Renal cortical epithelial cell (primary cell): ENCODE measurements at regions not wholly inside any gene's neighbourhood (a gene's known extent, or its start where the extent isn't known, plus 50 kb on each side); places are given as distances from the start of the nearest gene placed in this dataset.

ENCODE experiments used
- DNase-seq: peaks from one replicate; pipeline ENCODE4 v3.0.0-alpha.2; 2011; ENCODE audit warnings: low read depth

DNA sequence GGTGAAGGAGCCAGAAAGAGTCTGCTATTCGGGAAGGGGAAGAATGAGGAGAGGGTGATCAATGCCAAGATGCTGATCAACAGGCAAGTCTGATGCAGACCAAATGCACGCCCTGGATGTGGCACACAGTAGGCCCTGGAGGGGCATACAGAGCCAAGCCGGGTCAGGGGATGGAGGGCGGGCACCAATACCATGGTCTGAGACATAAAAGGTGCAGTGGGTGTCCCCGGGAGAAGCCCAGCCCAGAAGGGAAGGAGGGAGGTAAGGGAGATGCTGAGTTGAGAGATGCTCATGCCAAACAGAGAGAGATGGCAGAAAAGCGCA is 66.6 kb upstream of the ID2 start:
- DNase-seq, result no peak

DNA sequence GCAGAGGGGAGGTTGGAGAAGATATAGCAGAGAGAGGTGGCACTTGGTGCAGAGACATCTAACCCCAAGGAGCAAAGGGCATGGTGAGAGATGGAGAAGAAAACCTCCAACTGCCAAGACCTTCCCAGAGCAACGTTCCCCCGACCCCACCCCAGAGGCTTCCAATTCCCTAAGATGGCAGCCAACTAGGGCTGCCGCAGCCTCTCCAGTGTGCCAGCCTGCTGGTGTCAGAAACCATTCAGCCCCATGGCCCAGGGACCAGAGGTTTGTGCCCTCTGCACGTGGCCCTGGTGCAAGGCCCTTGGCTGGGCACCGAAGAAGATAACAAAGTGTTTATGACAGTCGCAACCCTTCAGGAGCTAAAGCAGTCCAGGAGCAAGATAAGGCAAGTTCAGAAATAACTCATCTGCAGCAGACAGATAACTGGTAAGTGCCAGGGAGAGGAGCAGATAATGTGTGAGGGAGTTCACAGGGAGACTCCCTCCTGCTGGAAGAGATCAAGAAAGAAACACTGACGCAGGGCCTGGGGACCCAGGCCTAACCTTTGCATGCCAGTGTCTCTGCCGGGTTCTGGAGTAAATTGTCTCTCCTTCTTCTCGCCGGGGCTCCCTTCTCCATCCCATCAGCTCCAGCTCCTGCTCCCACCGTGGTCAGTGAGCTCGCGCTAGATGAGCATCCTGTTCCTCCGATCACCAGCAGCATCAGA is 66.1 kb upstream of the ID2 start:
- DNase-seq, result no peak

DNA sequence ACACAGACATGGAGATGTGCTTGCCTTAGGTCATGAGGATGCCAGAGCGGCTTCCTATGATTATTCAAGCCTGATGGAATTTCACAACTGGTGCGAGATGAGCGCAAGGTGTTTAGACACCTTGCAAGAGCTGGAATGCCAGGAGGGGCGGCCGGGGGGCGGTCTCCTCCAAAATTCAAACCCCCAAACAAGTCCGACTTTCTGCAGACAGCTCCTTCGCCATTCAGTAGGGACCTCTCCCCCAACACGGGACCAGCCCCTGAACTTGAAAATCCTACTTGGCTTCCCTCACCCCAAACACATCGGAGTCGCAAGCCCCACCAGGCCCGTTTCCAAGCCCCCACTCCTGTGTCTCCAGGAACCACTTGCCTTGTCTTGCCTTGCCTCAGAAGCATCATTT is 64.8 kb upstream of the ID2 start:
- no peak for DNase-seq

DNA sequence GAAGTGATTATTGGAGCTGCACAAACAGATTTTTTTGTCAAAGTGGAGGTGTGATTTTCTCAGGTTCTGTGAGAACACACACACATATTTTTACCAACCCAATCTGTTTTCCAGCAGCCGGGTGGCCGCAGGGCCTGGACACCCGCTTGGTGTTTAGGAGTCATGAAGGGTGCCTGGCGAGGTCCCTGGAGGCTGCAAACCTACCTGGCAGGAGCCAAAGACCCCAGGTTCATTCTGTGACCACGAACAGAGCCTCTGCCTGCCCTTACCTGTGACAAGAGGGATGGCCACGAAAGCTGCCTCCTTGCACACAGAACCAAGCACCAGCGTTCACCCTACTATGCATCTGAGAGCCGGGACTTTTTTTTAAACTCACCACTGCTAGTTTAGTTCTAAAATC is 64.3 kb upstream of the ID2 start:
- DNase-seq, result no peak

DNA sequence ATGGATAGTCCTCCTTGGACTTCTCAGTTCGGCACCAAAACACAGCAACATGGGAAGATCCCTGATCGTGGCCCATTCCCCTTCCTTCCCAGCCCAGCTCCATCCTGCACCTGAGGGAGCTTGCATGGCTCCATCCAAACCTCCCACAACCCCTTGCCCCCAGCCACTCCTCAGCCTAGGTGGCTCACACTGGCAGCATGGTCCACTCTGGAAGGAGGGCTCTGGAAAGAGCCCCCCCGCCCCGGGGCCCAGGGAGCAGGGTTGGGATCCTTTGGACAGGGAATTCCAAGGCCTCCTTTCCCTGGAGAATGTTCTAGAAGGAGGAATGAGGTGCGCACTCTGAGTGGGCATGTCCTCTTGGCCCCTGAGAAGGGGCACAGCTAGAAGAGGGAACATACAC is 62.8 kb upstream of the ID2 start:
- no peak for DNase-seq

DNA sequence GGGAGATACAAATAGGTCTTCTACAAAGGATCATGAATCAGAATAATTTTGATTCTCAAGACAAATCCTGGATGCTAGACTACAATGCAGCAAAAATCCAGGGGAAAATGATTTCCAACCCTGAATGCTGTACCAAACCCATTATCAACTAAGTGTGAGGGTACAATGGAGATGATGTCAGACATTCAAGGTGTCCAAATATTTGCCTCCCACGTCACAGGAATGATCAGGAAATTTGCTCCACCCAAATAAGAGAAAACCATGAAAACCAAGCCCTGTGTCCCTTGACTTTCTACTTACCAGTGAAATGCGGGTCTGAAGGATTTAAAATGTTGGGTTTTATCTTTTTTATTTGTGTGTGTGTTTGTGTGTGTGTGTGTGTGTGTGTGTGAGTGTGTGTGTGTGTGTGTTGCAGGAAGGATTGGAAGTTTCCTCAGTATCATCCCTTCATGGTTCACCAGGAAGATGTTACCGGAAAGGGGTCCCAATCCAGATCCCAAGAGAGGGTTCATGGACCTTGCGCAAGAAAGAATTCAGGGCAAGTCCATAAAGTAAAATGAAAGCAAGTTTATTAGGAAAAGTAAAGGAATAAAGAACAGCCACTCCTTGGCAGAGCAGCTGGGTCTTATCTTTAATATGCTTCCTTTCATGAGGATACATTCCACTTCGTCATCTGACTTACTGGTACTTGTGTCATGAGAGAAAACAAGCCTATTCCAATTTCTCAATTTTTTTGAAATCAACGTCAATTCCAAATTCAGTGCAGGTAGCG is 61.1 kb upstream of the ID2 start:
- DNase-seq, result no peak

DNA sequence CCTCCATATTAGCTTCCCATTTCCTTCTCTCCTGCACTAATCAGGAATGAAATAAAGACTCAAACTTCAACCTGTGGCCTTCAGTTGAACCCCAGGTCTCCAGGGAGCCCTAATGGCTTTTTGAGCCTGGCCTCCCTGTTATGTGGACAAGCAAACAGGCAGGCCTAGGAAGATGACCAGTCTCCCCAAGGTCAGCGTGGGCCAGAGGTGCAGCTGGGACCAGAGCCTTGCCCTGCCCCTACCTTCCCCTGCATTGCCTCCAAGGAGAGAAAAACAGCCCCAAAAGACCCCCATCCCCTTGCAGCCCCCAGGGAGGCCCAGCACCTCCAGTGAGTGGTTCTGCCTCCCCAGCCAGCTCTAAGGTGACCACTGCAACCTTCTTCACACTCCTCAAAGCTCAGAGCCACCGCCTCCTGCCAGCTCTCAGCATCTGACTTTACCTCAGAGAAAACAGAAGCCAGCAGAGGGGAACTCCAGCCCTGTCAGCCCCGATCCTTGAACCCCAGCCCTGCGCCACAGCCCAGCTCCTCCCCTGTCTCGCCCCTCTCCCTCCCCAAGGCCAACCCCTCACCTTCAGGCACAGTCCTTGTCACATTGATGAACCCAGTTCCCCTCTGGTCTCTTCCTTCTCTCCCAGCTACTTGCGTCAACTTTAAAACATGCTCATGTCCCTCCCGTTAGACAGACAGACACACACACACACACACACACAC is 59.5 kb upstream of the ID2 start:
- no peak for DNase-seq

DNA sequence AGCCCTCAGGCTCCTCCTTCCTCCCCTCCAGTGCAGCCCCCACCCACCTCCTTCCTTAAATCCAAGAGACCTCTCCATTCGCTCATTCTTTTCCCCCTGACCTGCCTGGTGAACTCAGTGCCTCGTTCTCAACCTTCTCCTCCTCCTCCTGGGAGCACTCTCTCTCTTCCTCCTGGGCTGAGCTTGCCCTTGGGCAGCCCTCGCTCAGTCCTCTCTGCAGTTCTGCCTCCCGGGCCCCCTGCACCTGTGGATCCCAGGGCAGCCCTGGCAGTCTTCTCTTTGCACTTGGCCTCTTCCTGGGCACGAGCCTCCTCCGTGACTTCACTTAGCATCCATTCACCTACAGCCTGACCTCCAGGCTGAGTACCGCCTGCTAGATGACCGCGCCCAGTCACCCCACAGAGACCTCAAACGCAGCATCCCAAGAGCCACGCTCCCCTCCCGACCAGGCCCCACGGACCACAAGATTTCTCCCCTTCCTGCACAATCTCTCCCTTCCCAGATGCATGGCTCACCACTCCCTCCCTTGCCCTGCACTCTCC is 58.9 kb upstream of the ID2 start:
- DNase-seq, result no peak

DNA sequence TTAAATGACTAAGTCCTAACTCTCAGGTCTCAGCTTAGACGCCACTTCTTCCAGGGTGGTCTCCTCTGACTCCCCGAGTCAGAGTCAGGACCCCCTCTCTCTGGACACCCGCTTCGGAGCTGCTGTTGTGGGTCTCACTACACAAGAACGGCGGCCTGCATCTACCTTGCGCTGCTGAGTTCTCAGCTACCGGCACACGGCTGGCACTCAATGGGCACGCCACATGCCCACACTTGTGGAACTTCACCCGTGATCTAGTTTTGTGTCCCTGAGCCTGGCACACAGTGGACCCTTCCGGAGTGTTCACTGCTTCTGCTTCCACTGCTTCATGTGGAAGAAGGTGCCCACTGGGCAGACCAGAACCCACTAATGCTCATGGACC is 58.3 kb upstream of the ID2 start:
- DNase-seq, result no peak

DNA sequence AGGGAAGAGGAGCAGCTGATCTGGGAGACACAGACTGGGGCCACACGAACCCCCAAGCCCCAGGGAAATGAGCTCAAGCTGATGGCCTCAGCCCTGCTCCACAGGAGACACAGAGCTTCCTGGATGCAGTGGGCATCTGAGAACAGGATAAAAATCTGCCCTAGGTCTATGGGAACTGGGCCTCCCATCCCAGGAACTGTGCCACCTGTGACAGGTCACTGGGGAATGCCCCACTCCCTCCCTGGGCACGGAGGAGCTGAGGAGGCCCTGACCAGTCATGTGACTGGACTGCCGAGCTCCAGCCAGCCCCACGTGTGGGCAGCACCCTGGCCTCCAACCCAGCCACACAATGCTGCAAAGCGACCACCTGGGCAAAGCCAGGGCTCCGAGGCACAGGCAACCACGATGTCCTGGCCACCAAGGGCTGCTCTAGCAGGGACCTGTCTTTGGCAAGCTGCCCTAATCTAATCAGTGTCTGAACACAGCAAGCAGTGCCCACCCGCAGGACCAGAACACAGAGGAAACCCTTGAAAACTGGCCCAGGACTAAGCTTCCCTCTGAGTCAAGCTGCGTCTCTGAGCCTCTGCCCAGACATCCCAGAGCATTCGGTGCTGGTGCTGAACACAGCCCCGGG is 57.8 kb upstream of the ID2 start:
- no peak for DNase-seq

DNA sequence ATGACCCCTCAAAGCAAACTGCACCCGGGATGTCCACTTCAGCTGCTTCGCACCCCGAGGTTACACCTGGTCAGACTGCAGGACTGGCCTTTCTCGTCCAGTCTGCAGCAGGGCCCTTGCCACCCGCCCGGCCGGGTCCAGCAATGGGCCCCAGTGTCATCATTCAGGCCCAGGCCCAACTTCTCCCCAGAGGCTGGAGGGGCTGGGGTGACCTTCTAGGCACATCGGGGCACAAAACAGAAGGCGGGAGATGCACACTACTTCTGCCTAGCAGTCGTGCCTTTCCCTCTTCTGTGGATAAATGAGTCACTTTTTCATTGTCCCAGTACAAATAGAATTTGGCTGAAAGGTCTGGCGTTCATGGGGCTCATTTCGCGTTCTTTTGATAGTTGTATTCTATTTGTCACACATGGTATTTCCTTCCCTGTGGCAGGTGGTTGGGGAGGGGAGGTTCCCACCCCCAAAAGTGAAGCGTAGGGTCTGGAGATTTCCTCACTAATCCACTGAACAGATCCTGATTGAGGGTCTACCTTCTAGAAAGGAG is 56.9 kb upstream of the ID2 start:
- no peak for DNase-seq

DNA sequence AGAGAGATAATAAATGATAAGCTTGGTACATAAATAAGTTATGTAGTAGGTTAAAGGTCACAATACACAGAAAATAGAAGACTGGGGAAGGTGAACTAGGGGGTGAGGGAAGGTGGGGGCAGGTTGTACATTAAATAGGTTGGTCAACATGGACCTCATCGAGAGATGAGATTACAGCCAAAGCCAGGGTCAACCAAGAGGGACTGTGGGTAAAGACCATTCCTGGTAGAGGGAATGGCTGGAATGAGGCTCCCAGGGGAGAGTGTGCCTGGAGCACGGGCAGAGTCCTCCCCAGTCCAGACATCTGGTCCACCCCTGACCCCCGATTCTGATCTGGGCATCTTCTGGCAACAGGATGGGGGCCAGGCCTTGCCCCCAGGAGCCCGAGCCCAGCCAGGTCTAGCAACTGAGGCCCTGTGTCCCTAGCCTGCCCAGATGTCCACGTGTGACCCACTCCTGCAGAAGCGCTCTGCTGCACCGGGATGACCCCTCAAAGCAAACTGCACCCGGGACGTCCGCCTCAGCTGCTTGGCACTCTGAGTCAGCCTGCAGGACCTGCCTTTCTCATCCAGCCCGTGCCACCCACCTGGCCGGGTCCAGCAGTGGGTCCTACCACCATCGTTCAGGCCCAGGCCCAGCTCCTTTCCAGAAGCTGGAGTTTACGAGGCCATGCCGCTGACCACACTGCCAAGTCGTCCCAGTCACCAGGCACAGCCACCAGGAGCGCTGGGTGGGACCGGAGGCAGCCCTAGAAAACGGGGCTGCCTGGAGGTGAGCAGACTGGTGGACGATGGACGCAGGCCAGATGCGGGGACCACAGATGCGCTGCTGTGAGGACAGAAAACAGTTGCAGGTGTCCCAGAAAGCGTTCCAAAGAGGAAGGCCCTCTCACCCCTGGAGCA is 56.2 kb upstream of the ID2 start:
- no peak for DNase-seq

DNA sequence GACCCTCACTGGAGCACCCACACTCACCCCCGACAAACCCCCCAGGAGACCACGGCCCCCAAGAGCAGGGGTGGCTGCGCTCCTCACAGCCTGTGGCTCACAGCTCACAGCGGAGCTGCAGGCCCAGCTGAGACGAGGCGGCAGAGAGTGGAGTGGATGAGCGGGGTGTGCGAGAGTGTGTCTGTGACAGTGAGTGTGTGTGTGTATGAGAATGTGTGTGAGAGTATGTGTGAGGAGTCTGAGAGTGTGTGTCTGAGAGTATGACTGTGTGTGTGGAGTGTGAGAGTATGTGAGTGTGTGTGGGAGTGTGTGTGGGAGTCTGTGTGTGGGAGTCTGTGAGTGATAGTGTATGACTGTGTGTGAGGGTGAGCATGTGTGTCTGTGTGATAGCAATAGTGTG is 55.3 kb upstream of the ID2 start:
- no peak for DNase-seq

DNA sequence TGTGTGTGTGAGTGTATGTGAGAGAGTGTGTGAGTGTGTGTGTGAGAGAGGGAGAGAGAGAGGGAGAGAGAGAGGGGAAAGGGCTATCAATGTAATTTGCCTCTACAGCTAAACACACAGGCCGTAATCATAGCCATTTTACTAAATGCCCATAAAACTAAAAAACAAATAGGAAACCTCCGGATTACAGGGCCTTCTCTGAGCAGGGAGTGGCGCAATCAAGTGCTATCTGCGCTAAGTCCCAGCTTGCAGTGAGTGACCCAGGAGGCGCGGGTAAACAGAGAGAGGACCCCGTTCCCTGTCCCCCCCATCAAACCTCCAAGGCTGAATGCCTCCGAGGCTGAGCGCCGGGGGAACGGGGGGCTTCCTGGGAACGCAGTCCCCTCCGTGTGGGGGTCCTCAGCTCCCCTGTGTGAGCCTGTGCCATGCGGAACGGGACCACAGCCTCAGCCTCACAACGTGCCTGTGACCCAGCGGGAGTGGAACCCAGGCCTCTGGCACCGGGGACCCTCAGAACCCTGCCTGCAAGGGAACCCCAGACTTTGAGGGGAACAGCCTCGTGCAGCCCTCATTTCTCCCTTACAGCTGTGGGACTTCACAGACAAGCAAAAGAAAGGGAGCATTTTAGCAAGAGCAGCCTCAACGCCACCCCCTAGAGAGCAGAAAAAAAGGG is 54.7 kb upstream of the ID2 start:
- no peak for DNase-seq

DNA sequence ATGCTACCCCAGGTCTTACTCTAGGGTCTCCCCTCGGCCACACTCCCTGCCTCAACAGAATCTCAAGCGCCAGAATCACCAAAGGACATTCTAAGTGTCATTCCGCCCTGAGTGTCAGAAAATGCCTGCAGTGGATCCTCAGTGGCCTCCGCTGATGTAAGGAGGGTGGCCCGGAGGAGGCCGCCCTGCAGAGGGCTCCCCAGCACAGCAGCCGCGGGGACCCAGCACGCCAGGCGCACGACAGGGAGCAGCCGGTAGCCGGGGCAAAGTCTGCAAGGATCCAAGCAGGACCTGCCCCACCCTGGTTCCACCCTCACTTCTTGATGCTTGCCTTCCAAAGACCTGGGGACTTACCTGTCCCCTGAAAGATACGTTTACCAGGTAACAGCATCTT is 54.2 kb upstream of the ID2 start:
- no peak for DNase-seq

DNA sequence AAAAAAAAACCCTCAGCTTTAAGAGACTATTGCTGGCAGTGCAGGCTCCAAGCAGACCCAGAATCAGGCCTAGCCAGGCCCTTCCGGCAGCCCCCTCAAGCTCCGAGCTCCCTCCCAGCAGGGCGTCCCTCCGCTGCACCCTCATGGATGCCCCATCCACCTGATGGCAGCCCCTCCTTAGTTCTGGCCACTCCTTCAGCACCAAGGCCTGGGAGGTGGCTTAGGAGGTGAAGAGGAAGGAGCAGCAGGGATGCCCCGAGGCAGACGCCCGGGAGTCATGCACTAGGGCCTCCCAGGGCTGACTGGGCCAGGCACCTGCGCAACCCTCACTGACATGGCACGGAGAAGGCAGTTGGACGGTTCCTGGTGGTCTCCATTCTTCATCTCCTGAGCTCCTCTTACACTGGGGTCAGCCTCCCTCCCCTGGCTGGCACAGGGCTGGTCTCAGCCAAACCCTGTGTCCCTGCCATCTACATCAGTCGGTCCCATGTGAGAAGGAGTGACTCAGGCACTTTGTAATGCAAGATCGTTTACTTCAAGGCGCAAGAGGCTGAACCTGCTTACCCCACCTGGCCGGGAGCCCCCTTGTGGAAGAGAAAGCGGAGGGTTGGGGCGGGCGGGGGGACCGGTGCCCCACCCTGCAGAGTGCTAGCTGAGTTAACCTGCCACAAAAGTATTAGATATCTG is 53.5 kb upstream of the ID2 start:
- peak; percentile 77 for DNase-seq

DNA sequence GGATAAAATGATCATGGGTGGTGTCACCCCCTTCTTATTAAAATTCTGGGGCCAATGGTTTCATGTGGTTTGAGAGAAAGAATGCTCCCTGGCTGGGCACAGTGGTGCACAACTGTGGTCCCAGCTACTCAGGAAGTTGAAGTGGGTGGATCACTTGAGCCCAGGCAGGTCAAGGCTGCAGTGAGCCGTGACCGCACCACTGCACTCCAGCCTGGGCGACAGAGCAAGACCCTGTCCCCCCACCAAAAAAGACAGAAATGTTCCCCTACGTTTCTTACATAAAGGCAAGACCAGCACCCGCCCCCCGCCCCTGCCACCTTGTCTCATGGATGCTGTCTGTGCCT is 53.0 kb upstream of the ID2 start:
- DNase-seq, result peak; percentile 42

DNA sequence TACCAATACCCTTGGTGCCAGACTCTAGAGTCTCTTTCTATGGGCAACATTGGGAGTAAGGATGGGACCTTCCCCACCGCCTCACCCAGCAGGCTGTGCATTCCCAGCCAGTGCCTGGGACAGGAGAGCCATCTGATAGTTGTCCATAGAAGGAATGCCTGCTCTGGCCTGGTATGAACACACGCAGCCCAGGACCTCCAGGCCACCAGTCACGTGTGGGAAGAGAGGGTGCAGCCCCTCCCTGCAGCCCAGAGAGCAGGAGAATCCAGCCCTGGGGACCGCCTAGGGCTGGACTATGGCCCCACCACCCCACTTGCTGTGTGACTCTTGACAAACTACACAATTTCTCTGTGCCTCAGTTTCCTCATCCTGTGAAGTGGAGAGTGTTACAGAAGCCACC is 52.5 kb upstream of the ID2 start:
- no peak for DNase-seq

DNA sequence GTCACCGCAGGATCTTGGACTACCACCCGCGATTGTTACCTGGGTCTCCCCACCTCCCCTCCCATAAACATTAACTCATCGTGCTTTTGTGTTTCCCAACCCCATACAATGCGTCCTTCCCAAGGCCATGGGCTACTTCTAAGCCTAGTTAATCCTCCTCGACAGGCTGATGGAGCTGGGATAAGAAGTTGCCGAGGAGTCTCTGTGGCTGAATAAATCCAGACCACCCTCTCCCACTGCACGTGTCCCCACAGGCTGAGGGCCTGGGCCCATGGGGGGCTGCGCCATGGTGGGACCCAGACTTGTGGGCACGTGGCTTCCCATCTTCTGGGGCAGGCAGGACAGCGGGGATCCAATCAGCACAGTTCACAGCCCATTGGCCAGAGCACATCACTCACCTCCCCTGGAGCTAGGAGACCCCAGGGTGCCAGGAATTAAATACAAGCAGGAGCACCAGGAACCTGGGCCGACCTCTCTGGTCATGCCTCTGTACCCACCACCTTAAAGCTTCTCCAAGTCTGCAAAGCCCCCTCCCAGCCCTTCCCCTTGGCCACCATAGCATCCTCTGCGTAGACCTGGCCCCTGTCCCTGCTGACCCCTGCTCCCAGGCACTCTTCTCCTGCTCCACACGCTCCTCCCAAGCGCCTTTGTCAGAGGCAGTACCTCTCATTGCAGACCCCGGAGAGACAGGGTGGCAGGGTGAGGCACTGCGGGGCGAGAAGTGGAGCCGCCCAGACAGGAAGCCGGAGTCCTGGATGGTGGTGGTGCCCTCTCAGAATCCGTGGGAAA is 51.0 kb upstream of the ID2 start:
- DNase-seq, result no peak
